Esophagus mucosa (tissue), 1 donor: ENCODE measurements at regions not wholly inside any gene's neighbourhood (a gene's known extent, or its start where the extent isn't known, plus 50 kb on each side); places are given as distances from the start of the nearest gene placed in this dataset.
A peak's percentile ranks its signal among the peaks of the same experiment; 100 is the strongest.

ENCODE experiments used
- ATAC-seq: fragments of 200-7000 bp; cut with Tn5 transposase; one replicate; pipeline ENCODE4 v1.9.1; 2020
- donor health status: DM: yes; HTN: yes; CAD: no.

- no peak for ATAC-seq
These were observed 141.3 kb downstream of the IRX1 start for GRCh38 chr5:3736926-3737325.

GRCh38 chr5:3738919-3739318, 143.3 kb downstream of the IRX1 start:
- ATAC-seq = no peak

- peak; percentile 92 for ATAC-seq
These were observed 145.1 kb downstream of the IRX1 start for GRCh38 chr5:3740546-3741373.

- peak; percentile 69 for ATAC-seq
These were observed 145.7 kb downstream of the IRX1 start for GRCh38 chr5:3741374-3741770.

GRCh38 chr5:3742750-3743149, 147.1 kb downstream of the IRX1 start:
- ATAC-seq = no peak

GRCh38 chr5:3751846-3752245, 156.2 kb downstream of the IRX1 start:
- ATAC-seq = no peak

- no peak for ATAC-seq
These were observed 182.4 kb downstream of the IRX1 start for GRCh38 chr5:3778000-3778550.

GRCh38 chr5:3778945-3779344, 183.3 kb downstream of the IRX1 start:
- no peak for ATAC-seq

- no peak for ATAC-seq
These were observed 184.6 kb downstream of the IRX1 start for GRCh38 chr5:3780278-3780677.

GRCh38 chr5:3780907-3781306, 185.3 kb downstream of the IRX1 start:
- ATAC-seq = no peak

- ATAC-seq = no peak
These were observed 189.2 kb downstream of the IRX1 start for GRCh38 chr5:3784854-3785253.

- ATAC-seq = no peak
These were observed 190.5 kb downstream of the IRX1 start for GRCh38 chr5:3786165-3786564.

GRCh38 chr5:3786891-3787430, 191.3 kb downstream of the IRX1 start:
- ATAC-seq = no peak

- ATAC-seq = no peak
These were observed 192.0 kb downstream of the IRX1 start for GRCh38 chr5:3787604-3788003.

- ATAC-seq = no peak
These were observed 194.0 kb downstream of the IRX1 start for GRCh38 chr5:3789519-3790193.

GRCh38 chr5:3793162-3793561, 197.5 kb downstream of the IRX1 start:
- ATAC-seq = no peak

- no peak for ATAC-seq
These were observed 199.0 kb downstream of the IRX1 start for GRCh38 chr5:3794611-3795010.

GRCh38 chr5:3796736-3797135, 201.1 kb downstream of the IRX1 start:
- no peak for ATAC-seq

- no peak for ATAC-seq
These were observed 206.3 kb downstream of the IRX1 start for GRCh38 chr5:3801967-3802366.

GRCh38 chr5:3809455-3809854, 213.8 kb downstream of the IRX1 start:
- ATAC-seq = no peak

GRCh38 chr5:3811116-3811515, 215.5 kb downstream of the IRX1 start:
- ATAC-seq = no peak

- ATAC-seq = no peak
These were observed 223.0 kb downstream of the IRX1 start for GRCh38 chr5:3818624-3819023.
